Common myeloid progenitor, CD34-positive (primary cell): ENCODE measurements at regions not wholly inside any gene's neighbourhood (a gene's known extent, or its start where the extent isn't known, plus 50 kb on each side); places are given as distances from the start of the nearest gene placed in this dataset.

Experiments
- CTCF ChIA-PET: fragments of 350-600 bp; sonication (Branson Sonifier 250); formaldehyde crosslinking; loops from one replicate; lab custom pipeline; 2021; ENCODE audit warnings: antibody characterized with exemption; lab: Charles Lee
- POLR2A ChIA-PET: fragments of 350-600 bp; sonication (Branson Sonifier 250); formaldehyde crosslinking; loops from one replicate; lab custom pipeline; 2021; ENCODE audit warnings: antibody characterized with exemption; lab: Charles Lee
- DNase-seq, 3 donors: peaks; one replicate each; pipeline versions ENCODE4 v3.0.0 to v3.0.0-alpha.2; 2013
- H3K27ac ChIP-seq, 2 experiments: 1 replicate in 1 of 2; 2 replicates in 1 of 2; pipeline ENCODE4 v1.7.0; 2013; ENCODE audit warnings: inconsistent platforms in 2 of 2, low read length in 2 of 2, mild to moderate bottlenecking in 2 of 2, low read depth in 1 of 2, moderate library complexity in 1 of 2; ENCODE audit not compliant: severe bottlenecking in 2 of 2, insufficient read depth in 1 of 2, poor library complexity in 1 of 2
- H3K27me3 ChIP-seq, 5 experiments: replicated peaks in 2 of 5; 1 replicate in 3 of 5; 2 replicates in 2 of 5; pipeline versions ENCODE4 v1.6.1 to v1.7.0; 2013; ENCODE audit warnings: low read length in 4 of 5, mild to moderate bottlenecking in 2 of 5, moderate library complexity in 2 of 5, inconsistent platforms in 1 of 5; ENCODE audit not compliant: insufficient read depth in 5 of 5, control insufficient read depth in 4 of 5
- H3K36me3 ChIP-seq, 4 experiments: 1 replicate in 2 of 4; 2 replicates in 2 of 4; pipeline versions ENCODE4 v1.6.1 to v1.7.0; 2013; ENCODE audit warnings: low read length in 3 of 4, control low read depth in 1 of 4, mild to moderate bottlenecking in 1 of 4; ENCODE audit not compliant: control insufficient read depth in 4 of 4, insufficient read depth in 4 of 4
- H3K4me1 ChIP-seq, 4 experiments: 1 replicate in 3 of 4; 2 replicates in 1 of 4; pipeline versions ENCODE4 v1.6.1 to v1.7.1; 2013; ENCODE audit warnings: low read length in 3 of 4, mild to moderate bottlenecking in 3 of 4, control low read depth in 1 of 4, inconsistent platforms in 1 of 4, moderate library complexity in 1 of 4; ENCODE audit not compliant: control insufficient read depth in 4 of 4, insufficient read depth in 4 of 4; ENCODE audit errors: control extremely low read depth in 1 of 4
- H3K4me3 ChIP-seq, 7 experiments: 1 replicate in 4 of 7; 2 replicates in 3 of 7; pipeline versions ENCODE4 v1.5.1 to v1.7.0; 2013; ENCODE audit warnings: mild to moderate bottlenecking in 7 of 7, low read length in 6 of 7, moderate library complexity in 6 of 7, inconsistent platforms in 2 of 7, low read depth in 2 of 7, control low read depth in 1 of 7; ENCODE audit not compliant: insufficient read depth in 4 of 7, control insufficient read depth in 1 of 7; ENCODE audit errors: extremely low read depth in 1 of 7
- H3K9me3 ChIP-seq, 5 experiments: 1 replicate in 4 of 5; 2 replicates in 1 of 5; pipeline versions ENCODE4 v1.6.1 to v1.7.1; 2013; ENCODE audit warnings: low read length in 4 of 5, mild to moderate bottlenecking in 2 of 5, inconsistent platforms in 1 of 5, low read depth in 1 of 5, moderate library complexity in 1 of 5; ENCODE audit not compliant: control insufficient read depth in 4 of 5, insufficient read depth in 2 of 5; ENCODE audit errors: control extremely low read depth in 1 of 5
- WGBS: methylation state at CpG from one replicate; pipeline ENCODE4 v1.1.5; 2013; ENCODE audit not compliant: insufficient coverage; 5-methylcytosine and 5-hydroxymethylcytosine counted together

- 95% methylated on average over 3 of the region's 3 CpGs for WGBS
- no peak overlapping the region for H3K27ac ChIP-seq
- H3K4me1 ChIP-seq, result no peaks in the 10 kb centered on the region
- H3K4me3 ChIP-seq, result no peak overlapping the region
- no peak for DNase-seq
- CTCF ChIA-PET, result no interaction called here
- POLR2A ChIA-PET, result no interaction called here
- no peaks in the 10 kb centered on the region for H3K27me3 ChIP-seq
- H3K9me3 ChIP-seq, result no peaks in the 10 kb centered on the region
- no peaks in the 10 kb centered on the region for H3K36me3 ChIP-seq
Measured at GRCh38 chr13:69580255-69580654, 527.4 kb upstream of the ATXN8OS start.

- H3K27me3 ChIP-seq, result no peaks in the 10 kb centered on the region
- H3K36me3 ChIP-seq, result no peaks in the 10 kb centered on the region
- ChIA-PET CTCF (no interaction called here), POLR2A (no interaction called here)
- H3K27ac ChIP-seq, result no peak overlapping the region
- H3K4me3 ChIP-seq, result no peak overlapping the region
- DNase-seq, result peak in 2 of 3 donors; percentile 12 to 13
- H3K4me1 ChIP-seq, result no peaks in the 10 kb centered on the region
- no peaks in the 10 kb centered on the region for H3K9me3 ChIP-seq
Measured at GRCh38 chr13:69579351-69579750, 528.3 kb upstream of the ATXN8OS start.

GRCh38 chr13:69571606-69572323 lies 535.9 kb upstream of the ATXN8OS start:
- H3K4me3 ChIP-seq, result no peak overlapping the region
- H3K27me3 ChIP-seq, result no peaks in the 10 kb centered on the region
- no peaks in the 10 kb centered on the region for H3K9me3 ChIP-seq
- 91% methylated on average over 1 of the region's 1 CpG for WGBS
- no peak for DNase-seq
- CTCF ChIA-PET, result no interaction called here
- no peaks in the 10 kb centered on the region for H3K4me1 ChIP-seq
- no peaks in the 10 kb centered on the region for H3K36me3 ChIP-seq
- no peak overlapping the region for H3K27ac ChIP-seq
- POLR2A ChIA-PET, result no interaction called here

GRCh38 chr13:69567514-69567913 lies 540.1 kb upstream of the ATXN8OS start:
- H3K27ac ChIP-seq, result no peak overlapping the region
- no peaks in the 10 kb centered on the region for H3K4me1 ChIP-seq
- H3K4me3 ChIP-seq, result no peak overlapping the region
- H3K27me3 ChIP-seq, result no peaks in the 10 kb centered on the region
- H3K36me3 ChIP-seq, result no peaks in the 10 kb centered on the region
- POLR2A ChIA-PET, result no interaction called here
- no peak for DNase-seq
- CTCF ChIA-PET, result no interaction called here
- H3K9me3 ChIP-seq, result peaks cover 0 to 1% (median 0%) of the 10 kb centered on the region in 5 experiments
- 100% methylated on average over 2 of the region's 2 CpGs for WGBS

- no peak for DNase-seq
- Histone ChIP-seq H3K27ac (no peak overlapping the region), H3K4me1 (no peaks in the 10 kb centered on the region), H3K4me3 (no peak overlapping the region), H3K27me3 (no peaks in the 10 kb centered on the region), H3K36me3 (no peaks in the 10 kb centered on the region), H3K9me3 (peaks cover 0 to 1% (median 0%) of the 10 kb centered on the region in 5 experiments)
- 84% methylated on average over 3 of the region's 6 CpGs for WGBS
- ChIA-PET CTCF (no interaction called here), POLR2A (interaction anchor here (0.6 kb wide), 1 partner anchor 35 kb away, joined by 3 read pairs; no protein-coding TSS in a partner anchor)
Measured at GRCh38 chr13:69566104-69566716, 541.4 kb upstream of the ATXN8OS start.

- peak in 2 of 3 donors; percentile 1 for DNase-seq
- POLR2A ChIA-PET, result no interaction called here
- Histone ChIP-seq H3K27me3 (no peaks in the 10 kb centered on the region), H3K36me3 (no peaks in the 10 kb centered on the region), H3K4me3 (no peak overlapping the region), H3K4me1 (no peaks in the 10 kb centered on the region), H3K27ac (no peak overlapping the region), H3K9me3 (peaks cover 0 to 1% (median 0%) of the 10 kb centered on the region in 5 experiments)
- 83% methylated on average over 3 of the region's 4 CpGs for WGBS
- CTCF ChIA-PET, result no interaction called here
Measured at GRCh38 chr13:69565334-69565733, 542.3 kb upstream of the ATXN8OS start.

- H3K36me3 ChIP-seq, result no peaks in the 10 kb centered on the region
- WGBS, result 70% methylated on average over 1 of the region's 5 CpGs
- POLR2A ChIA-PET, result no interaction called here
- no peaks in the 10 kb centered on the region for H3K4me1 ChIP-seq
- no peak for DNase-seq
- CTCF ChIA-PET, result interaction anchor here (0.5 kb wide), 1 partner anchor 1071 kb away, joined by 3 read pairs; no protein-coding TSS in a partner anchor
- H3K27me3 ChIP-seq, result no peaks in the 10 kb centered on the region
- peak overlapping the region in 1 of 7 experiments; percentile 20 for H3K4me3 ChIP-seq
- no peaks in the 10 kb centered on the region for H3K9me3 ChIP-seq
- no peak overlapping the region for H3K27ac ChIP-seq
Measured at GRCh38 chr13:69556540-69557196, 551.0 kb upstream of the ATXN8OS start.
